ENCODE measurements at regions not wholly inside any gene's neighbourhood (a gene's known extent, or its start where the extent isn't known, plus 50 kb on each side); places are given as distances from the start of the nearest gene placed in this dataset.

DNA sequence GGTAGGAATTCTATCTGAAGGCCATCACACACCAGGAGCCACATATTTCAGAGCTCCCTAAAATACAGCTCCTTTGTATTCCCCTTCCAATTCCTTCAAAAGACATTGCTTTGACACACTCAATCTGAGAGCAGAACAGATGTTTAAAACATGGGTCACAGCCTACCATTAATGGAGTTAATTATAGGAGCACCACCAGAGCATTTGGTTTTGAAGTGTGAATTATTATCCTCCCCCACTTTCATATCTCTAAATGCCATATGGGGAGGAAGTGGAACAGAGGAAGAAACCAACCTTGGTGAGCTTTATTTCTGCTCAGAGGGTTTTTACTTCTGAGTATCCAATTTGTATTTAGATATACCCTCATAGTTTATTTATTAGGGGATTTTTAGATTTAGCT lies 50.7 kb upstream of the TNFRSF21 start:
- TF ChIP-seq, protein P1, sequence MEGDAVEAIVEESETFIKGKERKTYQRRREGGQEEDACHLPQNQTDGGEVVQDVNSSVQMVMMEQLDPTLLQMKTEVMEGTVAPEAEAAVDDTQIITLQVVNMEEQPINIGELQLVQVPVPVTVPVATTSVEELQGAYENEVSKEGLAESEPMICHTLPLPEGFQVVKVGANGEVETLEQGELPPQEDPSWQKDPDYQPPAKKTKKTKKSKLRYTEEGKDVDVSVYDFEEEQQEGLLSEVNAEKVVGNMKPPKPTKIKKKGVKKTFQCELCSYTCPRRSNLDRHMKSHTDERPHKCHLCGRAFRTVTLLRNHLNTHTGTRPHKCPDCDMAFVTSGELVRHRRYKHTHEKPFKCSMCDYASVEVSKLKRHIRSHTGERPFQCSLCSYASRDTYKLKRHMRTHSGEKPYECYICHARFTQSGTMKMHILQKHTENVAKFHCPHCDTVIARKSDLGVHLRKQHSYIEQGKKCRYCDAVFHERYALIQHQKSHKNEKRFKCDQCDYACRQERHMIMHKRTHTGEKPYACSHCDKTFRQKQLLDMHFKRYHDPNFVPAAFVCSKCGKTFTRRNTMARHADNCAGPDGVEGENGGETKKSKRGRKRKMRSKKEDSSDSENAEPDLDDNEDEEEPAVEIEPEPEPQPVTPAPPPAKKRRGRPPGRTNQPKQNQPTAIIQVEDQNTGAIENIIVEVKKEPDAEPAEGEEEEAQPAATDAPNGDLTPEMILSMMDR (IDR thresholded peaks at IDR 0.05): no peak
- no peak for TF ChIP-seq POLR2A (IDR thresholded peaks at IDR 0.05)
